Activated CD8-positive, alpha-beta memory T cell treated with anti-CD3 and anti-CD28 coated beads for 48 hours (primary cell): ENCODE measurements at regions not wholly inside any gene's neighbourhood (a gene's known extent, or its start where the extent isn't known, plus 50 kb on each side); places are given as distances from the start of the nearest gene placed in this dataset.
"Not testable (repeated sequence)": the region's sequence is repeated elsewhere in the genome, so short reads cannot be mapped to it uniquely, and the experiment has no call there.

Experiments used
- DNase-seq, 3 experiments: peaks; one replicate each; pipeline ENCODE4 v3.0.0-alpha.2; 2020; ENCODE audit warnings: low read depth in 2 of 3, low spot score in 2 of 3

DNA sequence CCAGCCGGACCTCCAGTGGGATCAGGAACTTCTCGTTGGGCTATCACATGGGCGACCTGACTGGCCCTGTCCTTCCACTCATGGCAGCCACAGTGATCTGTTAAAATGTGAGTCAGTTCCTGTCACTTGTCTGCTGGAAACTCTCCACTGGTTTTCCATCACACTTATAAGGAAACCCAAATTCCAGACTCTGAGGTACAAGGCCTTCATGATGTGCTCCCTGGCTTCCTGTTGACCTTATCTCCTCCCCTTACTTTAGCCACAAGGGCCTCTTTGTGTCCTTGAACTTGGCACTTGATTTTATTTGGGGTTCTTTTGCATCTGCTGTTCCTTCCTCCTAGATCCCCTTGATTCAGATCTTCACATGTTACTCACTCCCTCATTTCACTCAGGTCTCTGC lies 96.8 kb downstream of the TENT5C start:
- DNase-seq: no peak

DNA sequence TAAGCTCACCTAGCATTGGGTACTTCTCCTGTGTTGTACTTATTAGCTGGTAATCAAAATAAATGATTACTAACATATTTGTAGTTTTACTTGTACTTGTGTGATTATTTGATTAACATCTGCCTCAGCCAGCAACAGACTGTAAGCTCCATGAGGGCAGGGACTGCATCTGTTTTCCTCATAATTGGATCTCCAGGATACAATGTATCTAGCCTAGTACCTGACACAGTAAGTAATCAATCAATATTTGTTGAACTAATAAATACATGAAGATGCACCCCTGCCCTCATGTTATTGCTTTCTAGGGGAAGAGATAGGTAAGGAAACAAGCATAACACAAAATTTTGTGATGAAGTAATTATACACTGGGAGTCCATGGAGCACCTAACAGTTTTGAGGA lies 101.5 kb downstream of the TENT5C start:
- no peak for DNase-seq

DNA sequence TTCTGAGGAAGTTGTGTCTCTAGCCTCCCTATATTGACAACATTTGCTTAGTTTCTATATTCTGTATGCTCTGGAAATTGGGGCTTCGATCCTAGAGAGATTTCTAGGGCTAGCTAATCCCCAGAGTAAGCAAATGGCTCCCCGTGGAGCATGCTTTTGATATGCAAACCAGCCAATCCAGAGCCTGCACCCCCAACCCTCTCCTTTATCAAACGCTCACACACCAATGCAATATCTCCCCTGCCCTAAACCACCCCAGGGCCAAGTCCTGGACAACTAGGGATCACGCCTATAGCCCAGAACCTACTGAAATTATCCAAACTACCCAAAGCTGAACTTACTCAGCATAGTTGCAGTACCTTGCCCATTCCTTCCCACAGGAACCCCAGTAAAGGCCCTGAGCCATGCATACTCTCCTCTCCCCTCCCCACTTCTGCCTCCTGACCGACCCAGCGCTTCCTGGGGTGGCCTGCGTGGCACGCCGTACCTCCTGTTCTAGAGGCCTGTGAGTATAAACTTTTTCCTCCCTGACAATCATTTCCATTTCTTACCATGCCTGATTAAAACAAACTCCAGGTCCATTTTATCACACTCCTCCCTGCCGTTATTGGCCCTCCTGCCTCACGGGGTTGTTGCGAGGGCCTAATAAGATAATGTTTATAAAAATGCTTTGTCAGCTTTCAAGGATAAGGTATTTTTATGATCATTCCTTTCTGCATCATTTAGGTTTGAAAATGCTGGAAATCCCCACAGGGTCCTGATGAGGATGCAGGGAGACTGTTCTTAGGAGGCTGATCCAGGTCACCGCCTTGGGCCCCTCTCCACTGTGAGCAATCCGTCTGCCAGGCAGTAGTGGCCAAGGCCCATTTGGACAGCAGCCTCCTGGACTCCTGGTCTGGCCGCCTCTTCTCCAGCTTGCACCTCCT lies 102.7 kb downstream of the TENT5C start:
- DNase-seq: no peak

GRCh38 chr1:117709249-117709691 lies 103.4 kb downstream of the TENT5C start:
- DNase-seq: no peak

DNA sequence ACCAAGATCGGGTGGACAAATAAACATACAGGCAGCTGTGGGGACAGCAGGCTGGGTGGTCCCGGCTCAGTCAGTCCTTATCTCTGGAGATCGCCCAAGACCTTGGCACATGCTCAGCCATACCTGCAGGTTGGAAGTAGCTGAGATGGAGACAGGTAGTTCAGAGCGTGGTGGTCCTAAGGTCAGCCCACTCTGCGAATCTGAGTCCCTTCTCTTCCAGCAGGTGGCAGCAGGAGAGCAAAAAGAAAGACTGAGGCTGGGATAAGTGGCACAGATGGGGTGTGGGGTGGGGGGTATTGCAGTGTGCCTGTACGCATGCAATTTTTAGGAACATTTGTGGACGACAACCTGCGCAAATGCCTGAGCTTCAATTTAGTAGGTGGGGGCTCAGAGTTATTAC lies 104.9 kb downstream of the TENT5C start:
- DNase-seq: no peak

DNA sequence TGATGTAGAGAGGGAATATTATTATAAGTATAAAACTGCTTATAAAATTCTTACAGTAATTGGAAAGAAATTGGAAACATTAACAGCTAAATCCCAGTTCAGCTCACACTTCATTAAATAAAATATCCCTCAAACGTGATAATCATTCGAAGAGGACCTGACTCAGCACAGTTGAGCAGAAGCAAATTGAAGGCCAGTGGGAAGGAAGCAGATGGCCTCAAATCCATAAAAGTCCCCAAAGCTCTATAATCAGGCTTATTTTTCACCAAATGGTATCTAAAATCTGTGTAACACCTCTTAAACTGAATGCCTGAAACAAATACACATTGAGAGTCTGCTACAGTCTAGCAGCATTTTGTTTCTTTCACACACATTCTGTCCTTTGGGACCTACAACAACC lies 106.8 kb downstream of the TENT5C start:
- no peak for DNase-seq

DNA sequence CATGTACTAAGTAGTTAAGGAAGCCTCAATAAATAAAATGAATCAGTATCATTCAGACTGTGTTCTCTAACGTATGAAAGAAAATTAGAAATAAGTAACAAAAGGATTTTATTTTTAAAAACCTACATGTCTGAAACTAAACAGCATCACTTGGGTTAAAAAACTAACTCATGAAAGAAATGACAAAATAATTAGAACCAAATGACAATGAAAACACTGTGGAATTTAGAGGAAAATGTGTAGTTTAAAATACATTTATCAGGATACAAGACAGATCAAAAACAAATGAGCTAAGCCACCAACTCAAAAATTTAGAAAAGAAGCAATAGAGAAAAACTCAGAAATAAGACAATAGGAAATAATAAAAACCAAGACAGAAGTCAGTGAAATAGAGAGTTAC lies 108.7 kb downstream of the TENT5C start:
- no peak for DNase-seq

DNA sequence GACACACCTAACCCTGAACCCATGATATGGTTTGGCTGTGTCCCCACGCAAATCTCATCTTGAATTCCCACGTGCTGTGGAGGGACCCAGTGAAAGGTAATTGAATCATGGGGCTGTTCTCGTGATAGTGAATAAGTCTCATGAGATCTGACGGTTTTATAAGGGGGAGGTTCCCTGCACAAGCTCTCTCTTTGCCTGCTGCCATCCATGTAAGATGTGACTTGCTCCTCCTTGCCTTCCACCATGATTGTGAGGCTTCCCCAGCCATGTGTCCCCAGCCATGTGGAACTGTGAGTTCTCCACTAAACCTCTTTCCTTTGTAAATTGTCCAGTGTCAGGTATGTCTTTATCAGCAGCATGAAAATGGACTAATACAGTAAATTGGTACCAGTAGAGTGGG lies 110.2 kb downstream of the TENT5C start:
- DNase-seq: not testable (repeated sequence)

DNA sequence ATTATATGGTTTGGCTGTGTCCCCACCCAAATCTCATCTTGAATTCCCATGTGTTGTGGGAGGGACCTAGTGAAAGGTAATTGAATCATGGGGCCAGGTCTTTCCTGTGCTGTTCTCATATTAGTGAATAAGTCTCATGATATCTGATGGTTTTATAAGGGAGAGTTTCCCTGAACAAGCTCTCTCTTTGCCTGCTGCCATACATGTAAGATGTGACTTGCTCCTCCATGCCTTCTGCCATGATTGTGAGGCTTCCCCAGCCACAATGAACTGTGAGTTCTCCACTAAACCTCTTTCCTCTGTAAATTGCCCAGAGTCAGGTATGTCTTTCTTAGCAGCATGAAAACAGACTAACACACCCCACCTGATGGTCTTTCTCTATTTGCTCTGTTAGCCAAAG lies 112.1 kb downstream of the TENT5C start:
- DNase-seq: not testable (repeated sequence)

DNA sequence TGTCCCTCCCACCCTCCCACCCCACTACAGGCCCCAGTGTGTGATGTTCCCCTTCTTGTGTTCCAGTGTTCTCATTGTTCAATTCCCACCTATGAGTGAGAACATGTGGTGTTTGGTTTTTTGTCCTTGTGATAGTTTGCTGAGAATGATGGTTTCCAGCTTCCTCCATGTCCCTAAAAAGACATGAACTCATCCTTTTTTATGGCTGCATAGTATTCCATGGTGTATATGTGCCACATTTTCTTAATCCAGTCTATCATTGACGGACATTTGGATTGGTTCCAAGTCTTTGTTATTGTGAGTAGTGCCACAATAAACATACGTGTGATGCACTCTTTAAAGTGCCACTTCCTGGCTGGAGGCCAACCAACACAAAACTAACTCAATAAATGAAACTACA lies 112.7 kb downstream of the TENT5C start:
- not testable (repeated sequence) for DNase-seq

DNA sequence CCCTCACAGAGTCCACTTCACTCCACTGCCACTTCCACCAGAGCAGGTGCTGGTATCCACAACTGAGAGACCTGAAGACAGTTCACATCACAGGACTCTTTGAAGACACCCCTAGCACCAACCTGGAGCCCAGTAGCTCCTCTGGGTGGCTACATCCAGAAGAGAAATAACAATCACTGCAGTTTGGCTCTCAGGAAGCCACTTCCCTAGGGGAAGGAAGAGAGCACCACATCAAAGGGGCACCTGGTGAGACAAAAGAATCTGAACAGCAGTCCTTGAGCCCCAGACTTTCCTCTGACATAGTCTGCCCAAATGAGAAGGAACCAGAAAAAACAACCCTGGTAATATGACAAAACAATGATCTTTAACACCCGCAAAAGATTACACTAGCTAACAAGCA lies 113.2 kb downstream of the TENT5C start:
- DNase-seq: no peak

- no peak for DNase-seq
Observed at GRCh38 chr1:117732065-117732797, 126.4 kb downstream of the TENT5C start.

GRCh38 chr1:117732956-117733355 lies 127.1 kb downstream of the TENT5C start:
- DNase-seq: no peak

GRCh38 chr1:117734403-117734802 lies 128.6 kb downstream of the TENT5C start:
- DNase-seq: no peak

DNA sequence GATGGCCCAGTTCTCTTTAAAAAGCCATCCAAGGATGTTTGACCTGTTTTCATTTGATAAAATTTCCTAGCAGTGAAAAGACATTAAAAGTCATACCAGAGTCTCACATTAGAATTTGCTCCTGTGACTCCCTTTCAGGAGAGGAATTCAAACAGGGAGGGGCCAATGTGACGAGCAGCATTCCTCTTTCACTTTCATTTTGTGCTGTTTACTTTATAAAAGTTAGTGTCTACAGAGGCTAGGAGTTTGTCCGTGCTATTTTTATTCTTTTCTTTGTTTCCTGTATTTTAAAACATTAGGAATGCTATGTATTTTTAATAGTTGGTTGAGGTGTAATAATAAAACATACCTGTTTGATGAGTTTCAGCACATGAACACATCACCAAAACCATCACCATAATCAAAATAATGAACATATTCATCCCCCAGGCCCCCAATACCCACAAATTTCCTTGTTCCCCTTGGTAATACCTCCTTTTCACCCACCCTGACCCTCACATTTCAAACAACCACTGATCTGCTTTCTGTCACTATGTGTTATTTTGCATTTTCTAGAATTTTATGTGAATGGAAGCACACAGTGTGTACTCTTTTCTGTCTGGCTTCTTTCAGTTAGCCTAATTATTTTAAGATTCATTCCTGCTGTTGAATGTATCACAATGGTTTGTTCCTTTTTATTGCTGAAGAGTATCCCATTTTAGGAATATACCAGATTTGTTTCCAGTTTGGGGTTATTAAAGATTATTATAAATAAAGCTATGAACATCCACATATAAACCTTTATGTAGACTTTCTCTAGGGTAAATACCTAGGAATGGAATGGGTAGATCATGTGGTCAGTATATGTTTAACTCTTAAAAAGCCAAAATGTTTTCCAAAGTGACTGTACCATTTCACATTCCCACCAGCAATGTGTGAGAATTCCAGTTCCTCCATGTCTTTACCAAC lies 129.5 kb downstream of the TENT5C start:
- DNase-seq: no peak

DNA sequence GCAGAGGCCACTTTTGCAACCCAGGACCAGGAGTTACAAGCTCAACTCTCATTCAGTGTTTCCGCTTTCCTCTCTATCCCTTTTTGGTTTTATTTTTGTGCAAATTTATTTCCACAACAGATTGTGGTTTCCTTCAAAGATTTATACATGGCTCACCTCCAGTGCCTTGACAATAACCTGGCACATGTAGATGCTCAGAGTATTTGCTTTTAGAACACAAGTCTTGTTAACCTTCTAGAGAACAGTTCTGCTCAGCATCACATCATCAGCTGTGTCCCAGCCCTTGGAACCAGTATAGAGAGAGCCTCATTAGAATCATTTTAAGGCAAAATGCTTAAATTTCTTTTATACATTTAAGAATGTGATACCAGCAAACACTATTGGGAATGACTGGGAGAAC lies 133.7 kb downstream of the TENT5C start:
- DNase-seq: no peak

- DNase-seq: no peak
Observed at GRCh38 chr1:117740496-117740895, 134.6 kb downstream of the TENT5C start.

- not testable (repeated sequence) for DNase-seq
Observed at GRCh38 chr1:117746565-117746964, 140.7 kb downstream of the TENT5C start.

DNA sequence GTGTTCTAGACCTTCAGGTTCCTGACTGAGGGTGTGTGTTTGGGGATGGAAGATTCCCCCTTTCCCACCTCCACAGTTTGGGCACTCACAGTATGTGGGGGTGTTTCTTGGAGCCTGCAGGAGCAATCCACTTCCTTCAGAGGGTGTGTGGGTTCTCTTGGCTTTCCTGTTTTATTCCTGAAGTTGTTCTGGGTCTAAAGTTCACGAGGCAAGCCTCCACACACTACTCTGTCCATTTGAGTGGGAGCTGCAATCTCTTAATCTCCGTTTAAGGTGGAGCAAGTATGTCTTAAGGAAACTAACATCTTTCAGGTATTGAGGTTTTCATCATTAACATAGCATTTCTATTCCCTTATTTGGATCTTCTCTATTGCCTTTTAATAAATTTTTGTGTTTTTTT lies 141.8 kb downstream of the TENT5C start:
- DNase-seq: no peak

- DNase-seq: no peak
Observed at GRCh38 chr1:117751321-117751720, 145.5 kb downstream of the TENT5C start.

GRCh38 chr1:117752661-117753060 lies 146.8 kb downstream of the TENT5C start:
- DNase-seq: no peak
